ENCODE measurements at regions not wholly inside any gene's neighbourhood (a gene's known extent, or its start where the extent isn't known, plus 50 kb on each side); places are given as distances from the start of the nearest gene placed in this dataset.
"Not testable (repeated sequence)": the region's sequence is repeated elsewhere in the genome, so short reads cannot be mapped to it uniquely, and the experiment has no call there.

- no peaks in the 10 kb centered on the region; the same call in 1 of the 2 replicates for H3K36me3 ChIP-seq (ENCODE audit: low read depth)
- H3K4me1 ChIP-seq (ENCODE audit: insufficient read depth, poor library complexity, severe bottlenecking), result peaks cover 13% of the 10 kb centered on the region
- ATAC-seq (ENCODE audit: low read depth) (no peak), DNase-seq (ENCODE audit: low spot score) (no peak)
- TF ChIP-seq CTCF (IDR thresholded peaks at IDR 0.05; ENCODE audit: poor library complexity, severe bottlenecking), result peak; percentile 19
- peaks cover 5% of the 10 kb centered on the region for H3K9me3 ChIP-seq (ENCODE audit: severe bottlenecking)
- no peaks in the 10 kb centered on the region for H3K27me3 ChIP-seq (ENCODE audit: insufficient read depth, poor library complexity, severe bottlenecking)
- no peak overlapping the region for H3K27ac ChIP-seq (ENCODE audit: poor library complexity, severe bottlenecking)
- no peak overlapping the region for H3K4me3 ChIP-seq (ENCODE audit: severe bottlenecking)
Measured at GRCh38 chr1:172727956-172728603, 69.2 kb downstream of the FASLG start.

GRCh38 chr1:172728705-172729104 is 69.8 kb downstream of the FASLG start:
- not testable (repeated sequence) for H3K4me1 ChIP-seq (ENCODE audit: insufficient read depth, poor library complexity, severe bottlenecking); H3K27me3 ChIP-seq (ENCODE audit: insufficient read depth, poor library complexity, severe bottlenecking); H3K9me3 ChIP-seq (ENCODE audit: severe bottlenecking); H3K36me3 ChIP-seq (ENCODE audit: low read depth); DNase-seq (ENCODE audit: low spot score); H3K27ac ChIP-seq (ENCODE audit: poor library complexity, severe bottlenecking); H3K4me3 ChIP-seq (ENCODE audit: severe bottlenecking); ATAC-seq (ENCODE audit: low read depth)

GRCh38 chr1:172732427-172732826 is 73.5 kb downstream of the FASLG start:
- Histone ChIP-seq H3K4me3 (ENCODE audit: severe bottlenecking) (no peak overlapping the region), H3K27me3 (ENCODE audit: insufficient read depth, poor library complexity, severe bottlenecking) (no peaks in the 10 kb centered on the region), H3K36me3 (ENCODE audit: low read depth) (no peaks in the 10 kb centered on the region; the same call in 1 of the 2 replicates), H3K27ac (ENCODE audit: poor library complexity, severe bottlenecking) (no peak overlapping the region), H3K4me1 (ENCODE audit: insufficient read depth, poor library complexity, severe bottlenecking) (no peaks in the 10 kb centered on the region), H3K9me3 (ENCODE audit: severe bottlenecking) (peaks cover 5% of the 10 kb centered on the region)
- no peak for ATAC-seq (ENCODE audit: low read depth)
- TF ChIP-seq CTCF (IDR thresholded peaks at IDR 0.05; ENCODE audit: poor library complexity, severe bottlenecking), result no peak
- no peak for DNase-seq (ENCODE audit: low spot score)

- TF ChIP-seq CTCF (IDR thresholded peaks at IDR 0.05; ENCODE audit: poor library complexity, severe bottlenecking), result no peak
- Histone ChIP-seq H3K36me3 (ENCODE audit: low read depth) (no peaks in the 10 kb centered on the region; the same call in 1 of the 2 replicates), H3K27me3 (ENCODE audit: insufficient read depth, poor library complexity, severe bottlenecking) (no peaks in the 10 kb centered on the region), H3K9me3 (ENCODE audit: severe bottlenecking) (peaks cover 3% of the 10 kb centered on the region), H3K4me1 (ENCODE audit: insufficient read depth, poor library complexity, severe bottlenecking) (no peaks in the 10 kb centered on the region), H3K27ac (ENCODE audit: poor library complexity, severe bottlenecking) (no peak overlapping the region), H3K4me3 (ENCODE audit: severe bottlenecking) (no peak overlapping the region)
- DNase-seq (ENCODE audit: low spot score) (no peak), ATAC-seq (ENCODE audit: low read depth) (no peak)
Measured at GRCh38 chr1:172733815-172734214, 74.9 kb downstream of the FASLG start.

GRCh38 chr1:172738389-172738788 is 79.5 kb downstream of the FASLG start:
- Histone ChIP-seq H3K27ac (ENCODE audit: poor library complexity, severe bottlenecking) (no peak overlapping the region), H3K4me1 (ENCODE audit: insufficient read depth, poor library complexity, severe bottlenecking) (no peaks in the 10 kb centered on the region), H3K36me3 (ENCODE audit: low read depth) (no peaks in the 10 kb centered on the region), H3K27me3 (ENCODE audit: insufficient read depth, poor library complexity, severe bottlenecking) (no peaks in the 10 kb centered on the region), H3K9me3 (ENCODE audit: severe bottlenecking) (no peaks in the 10 kb centered on the region), H3K4me3 (ENCODE audit: severe bottlenecking) (no peak overlapping the region)
- ATAC-seq (ENCODE audit: low read depth) (no peak), DNase-seq (ENCODE audit: low spot score) (no peak)
- no peak for TF ChIP-seq CTCF (IDR thresholded peaks at IDR 0.05; ENCODE audit: poor library complexity, severe bottlenecking)
